HTR-8/SVneo (cell line): ENCODE measurements at regions not wholly inside any gene's neighbourhood (a gene's known extent, or its start where the extent isn't known, plus 50 kb on each side); places are given as distances from the start of the nearest gene placed in this dataset.

Experiments used
- DNase-seq: peaks from one replicate; pipeline ENCODE4 v3.0.0; 2011; ENCODE audit warnings: low spot score, mixed read lengths; ENCODE audit not compliant: insufficient read length
- FAIRE-seq: peaks from 2 replicates; lab custom pipeline; 2011; peaks lifted over from hg19 to GRCh38; lab: Jason Lieb, UNC

GRCh38 chr4:10738826-10739489 is 54.4 kb upstream of the CLNK start:
- FAIRE-seq (no peak), DNase-seq (no peak)

DNA sequence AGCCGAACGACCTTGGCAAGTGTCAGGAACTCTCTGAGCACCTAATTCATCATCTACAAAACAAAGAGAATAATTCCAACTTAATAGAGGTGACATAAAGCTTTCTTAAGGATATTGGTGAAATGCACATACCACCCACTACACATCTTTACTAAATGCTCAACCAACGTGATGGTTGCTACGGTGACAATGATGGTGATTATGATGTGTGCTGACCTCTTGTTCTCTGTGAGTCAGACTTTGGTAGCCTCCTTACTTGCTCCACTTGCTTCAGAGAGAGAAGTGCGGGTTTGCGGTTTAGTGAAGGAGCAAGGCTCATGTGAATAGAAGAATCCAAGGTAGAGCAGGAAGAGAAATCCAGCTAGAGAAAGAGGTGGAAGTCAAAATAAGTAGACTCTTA is 52.8 kb upstream of the CLNK start:
- DNase-seq (no peak), FAIRE-seq (no peak)

DNA sequence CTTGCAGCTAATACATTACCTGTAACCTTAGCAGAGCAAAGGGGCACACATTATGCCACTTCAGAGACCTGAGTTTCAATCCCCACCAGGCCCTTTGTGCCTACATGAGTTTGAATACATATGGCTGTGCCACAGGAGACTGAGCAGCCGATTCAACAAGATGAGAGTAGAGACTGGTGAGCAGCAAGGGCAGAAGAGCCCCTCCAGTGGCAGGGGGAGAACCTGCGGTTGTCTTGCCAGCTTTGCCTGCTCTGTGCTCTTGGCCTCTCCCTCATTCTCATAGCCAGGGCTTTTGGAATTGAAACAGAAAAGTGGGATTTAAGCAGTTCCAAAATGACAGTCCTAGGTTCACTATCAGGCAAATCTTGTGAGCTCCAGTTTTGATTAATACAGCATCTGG is 52.3 kb upstream of the CLNK start:
- FAIRE-seq = no peak

DNA sequence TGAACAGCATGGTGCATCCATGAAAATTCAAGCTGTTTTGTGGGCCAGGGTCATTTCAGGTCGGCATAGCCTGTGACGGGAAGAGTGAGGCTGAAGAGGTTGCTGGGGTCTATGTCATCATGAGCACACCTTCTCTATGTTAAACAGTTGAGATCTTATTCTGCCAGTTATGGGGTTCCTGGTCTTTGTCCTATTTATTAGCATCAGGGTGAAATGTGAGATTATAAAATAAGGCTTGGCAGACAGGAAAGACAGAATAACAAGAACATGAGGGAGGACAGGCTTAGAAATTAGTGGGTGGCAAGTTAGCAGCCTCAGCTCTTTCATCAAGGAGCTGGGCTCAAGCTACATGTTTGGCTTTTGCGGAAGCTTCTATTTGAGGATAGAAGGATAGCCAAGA is 51.7 kb upstream of the CLNK start:
- DNase-seq = no peak
- no peak for FAIRE-seq

More for the DNA sequence above, 52.3 kb upstream of the CLNK start:
- DNase-seq = no peak

GRCh38 chr4:10734697-10735096 is 50.1 kb upstream of the CLNK start:
- DNase-seq = no peak
- FAIRE-seq = no peak
